ENCODE measurements at regions not wholly inside any gene's neighbourhood (a gene's known extent, or its start where the extent isn't known, plus 50 kb on each side); places are given as distances from the start of the nearest gene placed in this dataset.

- Histone ChIP-seq H3K4me1 (ENCODE audit: control insufficient read depth, insufficient read depth, low read length) (peaks cover 20% of the 10 kb centered on the region), H3K27ac (ENCODE audit: low read length) (no peak overlapping the region), H3K4me3 (ENCODE audit: low read length) (no peak overlapping the region), H3K36me3 (ENCODE audit: control insufficient read depth, insufficient read depth, low read length) (no peaks in the 10 kb centered on the region), H3K27me3 (ENCODE audit: control insufficient read depth, insufficient read depth, low read length) (no peaks in the 10 kb centered on the region), H3K9me3 (ENCODE audit: control insufficient read depth, insufficient read depth, low read length) (no peaks in the 10 kb centered on the region)
- no peak for DNase-seq (ENCODE audit: low read depth, low spot score)
- no CpG with 5 or more reads among the region's 10 CpGs for WGBS (ENCODE audit: insufficient coverage, insufficient read length)
Measured at GRCh38 chr2:120820953-120821279, 85.2 kb downstream of the GLI2 start.

- no peak overlapping the region for H3K27ac ChIP-seq (ENCODE audit: low read length)
- no peaks in the 10 kb centered on the region for H3K9me3 ChIP-seq (ENCODE audit: control insufficient read depth, insufficient read depth, low read length)
- H3K4me1 ChIP-seq (ENCODE audit: control insufficient read depth, insufficient read depth, low read length): peaks cover 20% of the 10 kb centered on the region
- no peaks in the 10 kb centered on the region for H3K36me3 ChIP-seq (ENCODE audit: control insufficient read depth, insufficient read depth, low read length)
- no peak overlapping the region for H3K4me3 ChIP-seq (ENCODE audit: low read length)
- no peak for DNase-seq (ENCODE audit: low read depth, low spot score)
- no CpG with 5 or more reads among the region's 15 CpGs for WGBS (ENCODE audit: insufficient coverage, insufficient read length)
- no peaks in the 10 kb centered on the region for H3K27me3 ChIP-seq (ENCODE audit: control insufficient read depth, insufficient read depth, low read length)
Measured at GRCh38 chr2:120821446-120822160, 85.9 kb downstream of the GLI2 start.

GRCh38 chr2:120822933-120823332, 87.3 kb downstream of the GLI2 start:
- DNase-seq (ENCODE audit: low read depth, low spot score): no peak
- WGBS (ENCODE audit: insufficient coverage, insufficient read length): no CpG with 5 or more reads among the region's 11 CpGs
- Histone ChIP-seq H3K36me3 (ENCODE audit: control insufficient read depth, insufficient read depth, low read length) (no peaks in the 10 kb centered on the region), H3K27me3 (ENCODE audit: control insufficient read depth, insufficient read depth, low read length) (no peaks in the 10 kb centered on the region), H3K4me3 (ENCODE audit: low read length) (no peak overlapping the region), H3K4me1 (ENCODE audit: control insufficient read depth, insufficient read depth, low read length) (peaks cover 20% of the 10 kb centered on the region), H3K9me3 (ENCODE audit: control insufficient read depth, insufficient read depth, low read length) (no peaks in the 10 kb centered on the region), H3K27ac (ENCODE audit: low read length) (no peak overlapping the region)

- Histone ChIP-seq H3K9me3 (ENCODE audit: control insufficient read depth, insufficient read depth, low read length) (no peaks in the 10 kb centered on the region), H3K27me3 (ENCODE audit: control insufficient read depth, insufficient read depth, low read length) (no peaks in the 10 kb centered on the region), H3K27ac (ENCODE audit: low read length) (no peak overlapping the region), H3K4me3 (ENCODE audit: low read length) (no peak overlapping the region), H3K4me1 (ENCODE audit: control insufficient read depth, insufficient read depth, low read length) (peaks cover 20% of the 10 kb centered on the region), H3K36me3 (ENCODE audit: control insufficient read depth, insufficient read depth, low read length) (no peaks in the 10 kb centered on the region)
- DNase-seq (ENCODE audit: low read depth, low spot score): no peak
- WGBS (ENCODE audit: insufficient coverage, insufficient read length): no CpG with 5 or more reads among the region's 10 CpGs
Measured at GRCh38 chr2:120823551-120823950, 87.9 kb downstream of the GLI2 start.

GRCh38 chr2:120824246-120824645, 88.6 kb downstream of the GLI2 start:
- Histone ChIP-seq H3K27me3 (ENCODE audit: control insufficient read depth, insufficient read depth, low read length) (no peaks in the 10 kb centered on the region), H3K9me3 (ENCODE audit: control insufficient read depth, insufficient read depth, low read length) (no peaks in the 10 kb centered on the region), H3K4me3 (ENCODE audit: low read length) (no peak overlapping the region), H3K4me1 (ENCODE audit: control insufficient read depth, insufficient read depth, low read length) (peaks cover 23% of the 10 kb centered on the region), H3K36me3 (ENCODE audit: control insufficient read depth, insufficient read depth, low read length) (peaks cover 3% of the 10 kb centered on the region; the same call in 1 of the 2 replicates), H3K27ac (ENCODE audit: low read length) (no peak overlapping the region)
- DNase-seq (ENCODE audit: low read depth, low spot score): no peak
- no CpG with 5 or more reads among the region's 8 CpGs for WGBS (ENCODE audit: insufficient coverage, insufficient read length)

GRCh38 chr2:120825370-120826259, 89.9 kb downstream of the GLI2 start:
- DNase-seq (ENCODE audit: low read depth, low spot score): no peak
- Histone ChIP-seq H3K9me3 (ENCODE audit: control insufficient read depth, insufficient read depth, low read length) (no peaks in the 10 kb centered on the region), H3K27me3 (ENCODE audit: control insufficient read depth, insufficient read depth, low read length) (no peaks in the 10 kb centered on the region), H3K4me3 (ENCODE audit: low read length) (no peak overlapping the region), H3K27ac (ENCODE audit: low read length) (no peak overlapping the region), H3K4me1 (ENCODE audit: control insufficient read depth, insufficient read depth, low read length) (peaks cover 17% of the 10 kb centered on the region), H3K36me3 (ENCODE audit: control insufficient read depth, insufficient read depth, low read length) (peaks cover 3% of the 10 kb centered on the region; the same call in 1 of the 2 replicates)
- no CpG with 5 or more reads among the region's 13 CpGs for WGBS (ENCODE audit: insufficient coverage, insufficient read length)

GRCh38 chr2:120826260-120826648, 90.6 kb downstream of the GLI2 start:
- Histone ChIP-seq H3K27me3 (ENCODE audit: control insufficient read depth, insufficient read depth, low read length) (no peaks in the 10 kb centered on the region), H3K27ac (ENCODE audit: low read length) (no peak overlapping the region), H3K4me3 (ENCODE audit: low read length) (no peak overlapping the region), H3K9me3 (ENCODE audit: control insufficient read depth, insufficient read depth, low read length) (no peaks in the 10 kb centered on the region), H3K36me3 (ENCODE audit: control insufficient read depth, insufficient read depth, low read length) (peaks cover 3% of the 10 kb centered on the region; the same call in 1 of the 2 replicates), H3K4me1 (ENCODE audit: control insufficient read depth, insufficient read depth, low read length) (peaks cover 11% of the 10 kb centered on the region)
- WGBS (ENCODE audit: insufficient coverage, insufficient read length): no CpG with 5 or more reads among the region's 10 CpGs
- DNase-seq (ENCODE audit: low read depth, low spot score): no peak

GRCh38 chr2:120826716-120827410, 91.2 kb downstream of the GLI2 start:
- peaks cover 11% of the 10 kb centered on the region for H3K4me1 ChIP-seq (ENCODE audit: control insufficient read depth, insufficient read depth, low read length)
- H3K9me3 ChIP-seq (ENCODE audit: control insufficient read depth, insufficient read depth, low read length): no peaks in the 10 kb centered on the region
- H3K36me3 ChIP-seq (ENCODE audit: control insufficient read depth, insufficient read depth, low read length): peaks cover 3% of the 10 kb centered on the region; the same call in 1 of the 2 replicates
- no CpG with 5 or more reads among the region's 18 CpGs for WGBS (ENCODE audit: insufficient coverage, insufficient read length)
- no peak overlapping the region for H3K27ac ChIP-seq (ENCODE audit: low read length)
- H3K4me3 ChIP-seq (ENCODE audit: low read length): no peak overlapping the region
- DNase-seq (ENCODE audit: low read depth, low spot score): no peak
- no peaks in the 10 kb centered on the region for H3K27me3 ChIP-seq (ENCODE audit: control insufficient read depth, insufficient read depth, low read length)

GRCh38 chr2:120828066-120828465, 92.4 kb downstream of the GLI2 start:
- Histone ChIP-seq H3K4me1 (ENCODE audit: control insufficient read depth, insufficient read depth, low read length) (peaks cover 10% of the 10 kb centered on the region), H3K27ac (ENCODE audit: low read length) (no peak overlapping the region), H3K4me3 (ENCODE audit: low read length) (no peak overlapping the region), H3K27me3 (ENCODE audit: control insufficient read depth, insufficient read depth, low read length) (no peaks in the 10 kb centered on the region), H3K9me3 (ENCODE audit: control insufficient read depth, insufficient read depth, low read length) (no peaks in the 10 kb centered on the region), H3K36me3 (ENCODE audit: control insufficient read depth, insufficient read depth, low read length) (peaks cover 3% of the 10 kb centered on the region; the same call in 1 of the 2 replicates)
- WGBS (ENCODE audit: insufficient coverage, insufficient read length): no CpG with 5 or more reads among the region's 10 CpGs
- DNase-seq (ENCODE audit: low read depth, low spot score): no peak

- no peak for DNase-seq (ENCODE audit: low read depth, low spot score)
- no peak overlapping the region for H3K27ac ChIP-seq (ENCODE audit: low read length)
- no peaks in the 10 kb centered on the region for H3K27me3 ChIP-seq (ENCODE audit: control insufficient read depth, insufficient read depth, low read length)
- H3K9me3 ChIP-seq (ENCODE audit: control insufficient read depth, insufficient read depth, low read length): no peaks in the 10 kb centered on the region
- no peak overlapping the region for H3K4me3 ChIP-seq (ENCODE audit: low read length)
- H3K36me3 ChIP-seq (ENCODE audit: control insufficient read depth, insufficient read depth, low read length): peaks cover 3% of the 10 kb centered on the region; the same call in 1 of the 2 replicates
- peaks cover 12% of the 10 kb centered on the region for H3K4me1 ChIP-seq (ENCODE audit: control insufficient read depth, insufficient read depth, low read length)
- 100% methylated on average over 2 of the region's 14 CpGs for WGBS (ENCODE audit: insufficient coverage, insufficient read length)
Measured at GRCh38 chr2:120828829-120829632, 93.4 kb downstream of the GLI2 start.

All from iPS DF 6.9 (cell line).